ENCODE measurements at regions not wholly inside any gene's neighbourhood (a gene's known extent, or its start where the extent isn't known, plus 50 kb on each side); places are given as distances from the start of the nearest gene placed in this dataset.

DNA sequence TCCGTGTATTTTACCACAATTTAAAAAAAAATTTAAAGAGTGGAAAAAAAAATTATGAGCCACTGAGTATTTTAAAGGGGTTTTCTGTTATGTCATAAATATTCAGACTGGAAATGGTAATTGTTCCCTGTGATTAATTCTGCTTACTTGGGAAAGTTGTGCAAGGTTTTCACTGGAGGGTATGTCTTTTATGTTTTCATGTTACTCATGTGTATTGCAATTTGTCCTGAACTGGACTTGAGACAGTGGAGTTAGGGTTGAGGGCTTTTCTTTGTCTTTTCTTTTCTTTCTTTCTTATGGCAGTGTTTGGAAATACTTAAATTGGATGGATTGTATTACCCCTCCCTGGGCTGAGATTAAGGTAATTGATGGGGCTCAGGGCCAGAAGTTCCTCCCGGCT, 257.7 kb downstream of the BAMBI start:
- DNase-seq, result no peak

DNA sequence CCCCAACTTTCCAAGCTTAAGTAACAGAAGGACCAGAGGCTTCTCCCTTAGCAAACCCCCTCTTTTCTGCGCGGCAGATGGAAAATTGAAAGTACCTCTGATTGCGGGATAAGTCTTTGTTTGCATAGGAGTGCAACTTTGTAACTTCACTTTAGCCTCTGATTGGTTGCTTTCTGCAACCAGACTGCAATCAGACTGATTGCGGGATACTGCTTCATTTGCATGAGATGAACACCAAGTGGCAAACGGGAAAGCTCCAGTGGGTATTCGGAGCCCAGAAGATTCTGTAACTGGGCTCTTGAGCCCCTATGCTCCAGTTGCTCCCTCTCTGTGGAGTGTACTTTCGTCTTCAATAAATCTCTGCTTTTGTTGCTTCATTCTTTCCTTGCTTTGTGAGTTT, 260.6 kb downstream of the BAMBI start:
- DNase-seq, result no peak

DNA sequence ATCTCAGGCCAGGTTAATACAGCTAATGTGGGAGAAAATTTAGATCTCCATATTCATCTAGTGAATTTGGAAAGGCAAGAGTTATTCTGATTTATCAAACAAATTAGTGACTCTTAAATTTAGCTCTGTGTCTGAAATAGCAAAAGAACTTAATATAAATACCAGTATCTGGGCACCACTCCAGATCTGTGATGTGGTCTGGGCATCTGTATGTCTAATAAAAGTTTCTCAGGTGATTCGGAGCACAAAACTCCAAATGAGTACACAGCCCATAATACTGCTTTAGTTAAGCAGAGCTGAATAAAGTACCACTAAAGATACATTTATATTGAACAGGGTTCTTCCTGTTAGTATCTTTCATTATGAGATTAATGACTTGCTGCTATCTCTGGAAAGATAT, 261.4 kb downstream of the BAMBI start:
- no peak for DNase-seq

DNA sequence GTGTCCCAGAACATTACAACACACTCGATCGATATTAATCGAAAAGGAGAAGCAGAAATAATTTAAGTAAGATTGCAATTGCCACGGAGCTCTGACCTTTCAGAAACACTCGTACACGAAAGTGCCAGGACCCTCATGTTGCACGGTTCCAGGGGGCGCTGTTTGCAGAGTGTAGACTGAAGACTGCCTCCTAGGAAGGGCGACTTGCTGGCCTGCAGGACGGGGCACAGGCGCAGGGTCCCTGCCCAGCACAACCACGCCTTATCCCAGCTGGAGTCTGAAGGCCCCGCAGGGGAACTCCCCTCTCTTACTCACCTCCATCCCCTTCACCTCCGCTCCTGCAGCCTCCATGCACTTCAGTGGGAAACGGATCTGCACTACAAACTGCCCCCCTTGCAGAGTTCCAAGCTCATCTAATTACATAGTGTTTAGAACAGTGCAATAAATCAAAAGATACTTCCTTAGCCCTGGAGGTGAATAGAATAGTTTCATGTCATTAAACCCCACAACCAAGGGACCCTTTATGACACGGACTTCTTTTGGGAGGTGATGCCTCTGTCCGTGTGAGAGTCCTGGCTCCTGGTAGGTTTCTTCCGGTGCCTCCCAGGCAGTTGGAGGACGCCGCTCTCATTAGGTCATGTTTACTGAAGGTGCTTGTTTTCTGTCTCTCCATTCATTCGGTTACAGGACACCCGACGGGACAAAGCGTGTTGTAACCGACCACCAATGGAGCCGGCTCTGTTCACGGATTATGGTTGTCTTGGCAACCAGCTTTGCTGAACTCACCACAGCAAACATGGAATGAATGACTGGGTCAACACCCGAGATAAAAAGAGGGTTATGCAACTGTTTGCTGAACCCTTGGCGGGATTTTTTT, 262.2 kb downstream of the BAMBI start:
- DNase-seq, result no peak

DNA sequence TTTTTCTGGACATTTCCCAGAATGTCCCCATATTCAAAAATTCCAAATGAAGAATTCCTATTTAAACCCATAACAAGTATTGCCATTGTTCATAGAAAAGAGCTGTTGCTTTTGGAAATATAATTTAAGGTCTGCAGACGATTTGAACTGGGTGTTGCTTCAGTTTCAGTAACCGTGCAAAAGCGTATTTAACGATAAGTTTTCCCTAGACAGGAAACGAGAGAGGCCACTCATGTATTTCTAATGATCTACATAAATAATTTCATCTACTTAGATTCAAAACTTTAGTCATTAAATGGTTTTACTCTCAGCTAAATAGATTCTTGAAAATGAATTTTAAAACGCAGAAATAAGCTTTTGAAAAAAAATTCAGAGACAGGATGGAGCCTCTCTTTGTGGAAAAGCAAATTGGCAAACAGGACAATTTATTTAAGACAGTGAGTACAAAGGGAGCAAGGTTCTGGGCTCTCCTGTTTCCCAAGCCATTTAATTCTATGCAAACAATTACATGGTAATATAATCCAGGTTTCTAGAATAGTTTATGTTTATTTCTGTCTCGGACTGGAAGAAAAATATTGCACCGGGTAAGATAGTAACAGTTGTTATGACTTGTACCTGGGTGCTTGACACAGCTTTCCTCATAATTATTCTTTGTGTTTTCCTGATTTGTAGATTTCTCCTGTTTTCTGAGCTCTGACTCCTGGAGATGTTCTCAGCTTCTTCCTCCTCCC, 263.0 kb downstream of the BAMBI start:
- DNase-seq, result no peak

DNA sequence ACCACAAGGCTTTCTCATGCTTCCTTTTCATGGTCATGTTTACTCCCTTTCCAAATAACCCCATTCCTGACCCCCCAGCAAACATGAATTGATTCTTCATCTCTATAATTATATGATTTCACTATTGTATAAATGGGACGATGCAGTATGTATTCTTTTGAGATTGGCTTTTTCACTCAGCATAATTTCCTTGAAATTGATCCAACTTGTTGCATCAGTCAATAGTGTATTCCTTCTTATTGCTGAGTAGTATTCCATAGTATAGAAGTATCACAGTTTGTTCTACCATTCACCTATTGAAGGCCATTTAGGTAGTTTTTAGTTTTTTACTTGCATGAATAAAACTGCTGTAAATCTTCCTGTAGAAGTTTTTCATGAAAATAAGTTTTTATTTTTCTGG, 264.7 kb downstream of the BAMBI start:
- no peak for DNase-seq

DNA sequence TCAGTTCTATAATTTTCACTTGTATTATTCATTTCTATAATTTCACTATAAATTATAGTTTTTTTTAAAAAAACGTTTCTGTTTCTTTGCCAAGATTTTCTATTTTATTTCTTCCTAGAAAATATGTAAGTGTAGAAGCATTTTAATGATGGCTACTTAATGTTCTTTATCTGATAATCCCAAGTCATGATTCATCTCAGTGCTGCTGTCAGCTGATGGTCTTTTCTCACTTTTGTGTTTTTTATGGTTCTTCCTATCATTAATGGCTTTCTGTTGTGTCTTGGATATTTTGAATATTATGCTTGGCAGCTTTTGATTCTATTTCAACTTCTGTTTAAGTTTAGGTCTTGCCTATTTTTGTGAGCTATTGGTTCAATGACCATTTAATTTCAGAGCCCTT, 268.6 kb downstream of the BAMBI start:
- DNase-seq, result no peak

DNA sequence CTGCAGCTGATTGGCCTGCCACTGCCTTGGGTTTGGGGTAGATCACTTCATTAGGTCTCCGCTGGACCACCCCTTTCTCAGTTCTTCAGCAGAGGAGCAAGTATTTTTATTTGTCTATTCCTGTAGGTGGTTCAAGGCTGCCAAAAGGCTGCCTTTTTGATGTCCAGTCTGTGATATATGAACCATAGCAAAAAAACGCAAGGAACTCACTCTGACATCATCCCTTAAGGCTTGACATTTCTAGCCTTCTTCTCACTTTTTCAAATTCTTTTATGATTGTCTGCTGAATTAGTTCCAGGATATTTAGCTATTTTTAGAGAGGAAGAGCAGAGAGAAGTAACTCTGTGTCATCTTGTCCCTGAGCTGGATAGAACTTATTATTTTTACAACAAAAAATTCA, 269.2 kb downstream of the BAMBI start:
- DNase-seq, result no peak

DNA sequence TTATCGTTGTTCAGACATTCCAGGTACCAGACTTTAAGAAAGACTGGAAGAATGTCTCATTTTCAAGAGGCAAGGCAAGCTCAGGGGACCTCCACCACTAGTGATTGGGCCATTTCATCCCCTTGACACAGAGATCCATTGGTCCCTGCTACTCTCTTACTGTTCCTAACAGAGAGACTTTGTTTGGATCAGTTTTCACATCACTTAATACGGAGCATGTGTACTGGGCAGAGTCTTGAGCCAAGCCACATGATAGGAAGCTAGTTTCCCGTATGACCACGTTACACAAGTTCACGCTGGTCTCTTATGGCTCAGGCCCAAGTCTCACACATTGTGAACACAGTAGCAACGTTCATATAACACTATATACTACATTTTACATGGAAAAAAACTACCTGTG, 269.9 kb downstream of the BAMBI start:
- DNase-seq, result no peak

DNA sequence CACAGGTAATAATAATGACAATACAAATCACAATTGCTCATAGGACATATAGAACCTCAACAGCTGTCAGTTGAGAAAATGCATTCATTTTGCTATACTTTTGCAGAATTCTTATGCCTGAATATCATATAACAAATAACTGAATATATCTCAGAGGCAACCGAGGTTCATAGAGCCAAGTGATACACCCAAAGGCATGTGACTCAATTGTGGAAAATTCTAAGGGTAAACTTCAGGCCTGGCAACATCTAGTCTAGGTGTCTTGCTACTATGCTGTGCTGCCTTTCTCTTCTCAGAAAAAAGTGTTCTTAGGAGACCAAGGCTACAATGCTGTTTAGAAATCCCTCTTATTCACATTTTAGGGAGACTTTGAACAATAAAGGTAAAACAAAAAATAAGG, 270.7 kb downstream of the BAMBI start:
- no peak for DNase-seq

DNA sequence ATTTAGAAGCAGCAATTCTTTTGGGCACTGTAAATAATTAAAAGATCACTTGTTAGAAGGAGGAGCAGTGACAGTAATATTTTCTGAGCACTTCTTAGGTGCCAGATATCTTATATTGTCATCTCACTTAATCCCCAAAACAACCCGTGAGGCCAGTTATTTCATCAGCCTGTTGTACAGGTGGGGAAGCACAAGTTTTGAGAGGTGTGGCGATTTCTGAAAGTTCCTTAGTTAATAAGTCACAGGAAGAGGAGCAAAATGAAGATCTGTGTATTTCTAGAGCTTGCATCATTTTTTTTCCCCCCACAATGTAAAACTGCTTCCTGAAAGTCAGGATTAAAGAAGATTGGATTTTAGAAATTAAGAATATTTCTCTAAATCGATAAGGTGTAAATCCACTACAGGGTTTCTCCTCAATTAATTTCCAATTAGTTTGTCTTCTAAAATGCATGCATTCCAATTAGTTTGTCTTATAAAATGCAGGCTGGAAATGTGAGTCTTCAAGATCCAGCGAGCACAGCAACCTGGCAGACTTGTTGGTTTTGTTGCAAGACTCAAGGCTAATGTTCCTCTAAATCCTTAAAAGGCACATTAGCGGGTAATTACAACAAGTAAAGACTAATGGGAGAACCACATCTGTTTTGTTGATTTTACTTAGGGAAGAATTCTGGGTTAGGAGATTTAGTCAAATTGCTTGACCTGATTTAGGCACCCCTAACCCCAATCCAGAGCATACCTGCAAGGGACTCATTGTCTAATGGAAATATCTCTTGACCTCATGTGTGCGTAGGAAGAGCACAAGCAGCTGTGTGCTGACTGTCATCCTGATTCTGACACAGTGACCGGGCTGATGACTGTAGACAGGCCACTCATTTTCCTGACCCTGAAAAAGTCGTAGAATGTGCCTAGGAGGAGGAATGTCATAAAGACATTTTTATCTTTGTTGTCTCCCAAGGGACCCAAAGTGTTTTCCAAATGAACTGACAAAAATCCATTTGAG, 272.0 kb downstream of the BAMBI start:
- DNase-seq, result no peak

DNA sequence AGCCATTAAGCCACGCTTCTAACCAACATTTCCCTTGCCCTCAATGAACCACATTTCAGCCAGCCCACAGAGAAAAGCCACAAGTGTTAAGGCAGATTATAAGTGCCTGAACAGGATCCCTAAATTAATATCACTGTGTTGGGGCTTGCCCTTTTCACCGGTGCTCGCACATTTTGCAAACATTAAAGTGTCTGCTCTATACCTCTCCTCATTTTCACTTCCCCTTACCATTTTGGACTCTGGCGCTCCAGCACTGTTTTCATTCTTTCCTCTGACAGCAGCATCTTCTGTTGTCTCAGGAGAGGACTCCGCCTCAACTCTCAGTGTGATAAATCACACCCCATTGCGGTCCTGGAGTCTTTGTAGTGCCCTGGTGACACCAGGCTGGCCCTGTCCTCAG, 274.2 kb downstream of the BAMBI start:
- DNase-seq, result no peak

DNA sequence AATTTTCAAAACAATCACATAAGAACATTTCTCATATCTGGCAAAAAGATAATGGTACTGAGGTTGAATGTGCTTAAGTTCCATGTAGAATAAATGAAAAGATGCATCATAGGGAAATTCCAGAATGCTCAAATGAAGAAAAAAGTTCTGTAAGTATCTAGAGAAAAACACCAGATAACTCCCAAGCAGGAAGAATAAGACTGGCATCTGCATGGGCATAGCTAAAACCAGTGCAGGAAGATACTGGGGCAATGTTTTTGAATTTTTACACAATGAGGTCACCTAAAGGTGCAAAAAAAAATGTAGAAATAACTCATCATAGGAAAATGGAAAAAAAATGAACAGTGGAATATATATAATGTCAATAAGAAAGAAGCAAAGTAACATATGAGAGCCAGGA, 275.2 kb downstream of the BAMBI start:
- DNase-seq, result no peak

DNA sequence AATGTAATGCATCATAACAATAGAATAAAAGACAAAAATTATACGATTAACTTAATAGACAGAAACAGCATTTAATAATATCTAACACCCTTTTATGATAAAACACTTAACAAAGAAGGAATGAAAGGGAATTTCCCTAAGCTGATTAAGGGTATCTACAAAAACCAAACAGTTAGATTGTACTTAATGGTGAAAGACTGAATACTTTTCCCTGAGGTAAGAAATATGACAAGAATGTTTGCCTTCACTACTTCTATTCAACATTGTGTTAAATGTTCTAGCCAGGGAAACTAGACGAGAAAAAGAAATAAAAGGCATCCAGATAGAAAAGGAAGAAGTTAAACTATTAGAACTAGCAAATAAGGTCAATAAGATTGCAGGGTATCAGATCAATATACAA, 276.9 kb downstream of the BAMBI start:
- no peak for DNase-seq

DNA sequence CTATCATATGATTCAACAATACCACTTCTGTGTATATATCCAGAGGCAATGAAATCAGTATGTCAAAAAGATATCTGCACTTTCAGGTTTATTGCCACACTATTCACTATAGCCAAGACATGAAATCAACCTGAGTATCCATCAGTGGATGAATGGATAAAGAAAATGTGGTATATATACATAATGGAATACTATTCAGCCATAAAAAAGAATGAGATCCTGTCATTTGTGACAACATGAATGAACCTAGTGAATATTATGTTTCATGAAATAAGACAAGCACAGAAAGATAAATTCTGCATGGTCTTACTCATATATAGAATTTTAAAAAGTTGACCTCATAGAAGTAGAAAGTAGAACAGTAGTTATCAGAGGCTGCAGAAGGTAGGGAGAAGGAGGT, 281.1 kb downstream of the BAMBI start:
- DNase-seq, result no peak

DNA sequence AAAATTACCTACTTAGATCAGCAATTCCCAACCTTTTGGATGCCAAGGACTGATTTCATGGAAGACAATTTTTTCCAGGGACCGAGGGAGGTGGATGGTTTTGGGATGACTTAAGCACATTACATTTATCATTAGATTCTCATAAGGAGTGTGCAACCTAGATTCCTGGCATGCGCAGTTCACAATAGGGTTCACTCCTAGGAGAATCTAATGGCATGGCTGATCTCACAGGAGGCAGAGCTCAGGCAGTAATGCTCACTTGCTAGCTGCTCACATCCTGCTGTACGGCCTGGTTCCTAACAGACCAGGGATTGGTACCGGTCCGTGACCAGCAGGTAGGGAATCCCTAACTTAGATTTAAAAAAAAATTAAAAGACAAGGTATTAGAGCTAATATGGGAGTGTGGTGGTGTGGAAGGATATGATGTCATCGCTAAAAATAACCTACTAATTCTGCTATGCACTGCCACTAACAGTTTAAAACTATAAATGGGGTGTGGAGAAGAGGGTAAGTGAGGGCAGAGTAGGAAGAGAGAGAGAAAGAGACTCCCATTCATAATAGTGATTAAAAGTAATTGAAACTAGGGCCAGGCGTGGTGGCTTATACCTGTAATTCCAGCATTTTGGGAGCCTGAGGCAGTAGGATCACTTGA, 282.7 kb downstream of the BAMBI start:
- DNase-seq, result no peak

DNA sequence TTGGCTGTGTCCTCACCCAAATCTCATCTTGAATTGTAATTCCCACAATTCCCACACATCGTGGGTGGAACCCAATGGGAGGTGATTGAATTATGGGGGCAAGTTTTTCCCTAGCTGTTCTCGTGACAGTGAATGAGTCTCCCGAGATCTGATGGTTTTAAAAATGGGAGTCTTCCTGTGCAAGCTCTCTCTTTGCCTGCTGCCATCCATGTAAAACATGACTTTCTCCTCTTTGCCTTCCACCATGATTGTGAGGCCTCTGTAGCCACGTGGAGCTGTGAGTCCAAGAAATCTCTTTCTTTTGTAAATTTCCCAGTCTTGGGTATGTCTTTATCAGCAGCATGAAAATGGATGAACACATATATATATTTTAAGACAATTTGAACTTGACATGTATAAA, 285.4 kb downstream of the BAMBI start:
- no peak for DNase-seq

DNA sequence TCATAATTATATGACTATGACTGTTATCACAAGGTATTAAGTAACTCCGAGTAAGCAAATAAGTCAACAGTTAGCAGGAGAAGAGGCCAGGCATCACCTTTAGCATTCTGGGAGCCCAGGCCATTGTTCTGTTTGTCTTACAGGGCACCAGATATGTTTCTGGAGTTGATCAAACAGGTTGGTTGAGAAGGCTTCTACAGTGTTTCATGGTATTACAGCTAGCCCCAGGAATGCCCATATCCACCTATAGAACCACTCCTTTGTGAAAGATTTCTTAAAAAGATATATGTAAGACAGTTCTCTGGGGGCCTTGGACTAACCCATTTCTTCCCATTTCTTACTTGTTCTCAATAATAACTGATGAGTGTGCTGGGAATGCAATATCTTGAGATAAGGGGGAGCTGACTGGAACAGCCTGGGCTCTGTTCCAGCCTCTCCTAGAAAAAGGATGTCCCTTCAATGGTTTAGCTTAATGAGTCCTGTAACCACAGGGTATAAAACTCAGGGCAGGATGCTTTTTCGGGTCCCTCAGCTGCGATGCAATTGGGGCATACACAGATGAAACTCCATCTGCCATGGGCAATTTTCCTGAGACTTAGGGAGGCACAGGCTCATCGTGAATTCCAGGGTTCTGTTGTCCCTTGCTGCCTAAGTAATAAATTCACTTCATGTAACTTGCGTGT, 286.4 kb downstream of the BAMBI start:
- no peak for DNase-seq

DNA sequence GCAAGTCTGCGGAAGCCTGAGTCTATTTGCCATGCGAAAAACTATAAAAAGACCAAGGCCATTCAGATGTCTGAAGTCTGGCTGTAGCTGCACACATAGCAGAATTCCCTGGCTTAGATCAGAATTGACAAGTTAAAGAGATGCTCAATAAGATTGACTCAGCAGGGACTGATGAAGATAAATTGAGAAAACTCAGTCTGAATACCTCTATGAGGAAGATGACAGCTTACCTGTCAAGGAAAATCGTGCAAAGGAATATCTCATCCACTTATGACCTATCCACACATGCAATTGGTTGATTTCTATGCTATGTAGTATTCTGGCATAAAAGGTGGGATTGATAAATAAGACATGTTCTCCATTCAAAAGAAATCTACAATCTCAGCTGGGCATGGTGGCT, 288.6 kb downstream of the BAMBI start:
- no peak for DNase-seq

DNA sequence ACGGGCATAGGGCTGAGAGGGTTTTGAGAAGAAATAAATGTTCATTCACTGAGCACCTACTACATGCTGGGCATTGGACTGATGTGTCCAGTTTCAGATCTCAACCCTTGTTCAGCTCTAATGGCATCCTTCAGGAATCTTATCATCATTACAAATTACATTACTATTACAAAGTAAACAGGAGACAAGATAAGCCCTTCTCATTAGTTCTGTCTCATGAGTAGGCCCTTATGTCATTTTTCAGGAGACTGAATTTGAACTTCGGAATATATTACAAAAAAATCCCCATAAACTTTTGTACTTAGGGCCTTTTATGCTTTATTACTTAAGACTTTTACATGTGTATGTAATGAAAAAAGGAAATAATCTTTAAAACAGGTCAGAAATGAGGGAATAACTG, 289.7 kb downstream of the BAMBI start:
- no peak for DNase-seq

DNA sequence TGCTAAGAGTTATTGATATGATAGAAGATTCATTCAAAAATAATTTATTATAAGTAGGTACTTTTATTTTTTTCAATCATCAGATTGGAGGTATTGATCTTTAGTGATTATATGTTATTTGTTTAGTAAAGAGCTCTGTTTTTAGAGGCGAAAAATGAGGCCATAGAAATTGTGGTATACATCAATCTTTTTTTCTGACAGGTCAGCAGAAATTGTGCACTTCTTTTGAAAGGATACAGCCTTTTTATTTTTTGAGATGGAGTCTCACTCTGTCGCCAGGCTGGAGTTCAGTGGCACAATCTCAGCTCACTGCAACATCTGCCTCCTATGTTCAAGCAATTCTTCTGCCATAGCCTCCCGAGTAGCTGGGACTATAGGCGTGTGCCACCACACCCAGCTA, 292.1 kb downstream of the BAMBI start:
- DNase-seq, result no peak

DNA sequence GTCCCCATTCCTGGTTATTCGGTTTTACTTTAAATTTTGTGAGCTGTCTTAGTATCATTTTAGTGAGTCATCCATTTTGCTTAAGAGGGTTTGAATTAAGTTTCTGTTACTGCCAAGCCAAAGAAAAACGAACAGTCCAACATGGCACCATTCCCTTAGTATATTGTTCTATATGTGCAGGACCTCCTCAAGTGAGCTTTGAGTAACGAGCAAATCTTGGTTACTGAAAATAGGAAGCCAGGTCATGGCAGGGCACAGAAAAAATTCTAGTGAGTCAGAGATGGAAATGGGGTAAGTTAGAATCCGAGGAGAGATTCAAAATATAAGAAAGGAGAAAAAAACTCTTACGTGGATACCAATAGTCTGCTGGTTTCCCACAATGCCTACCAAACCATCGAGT, 292.9 kb downstream of the BAMBI start:
- DNase-seq, result no peak
